ENCODE measurements at regions not wholly inside any gene's neighbourhood (a gene's known extent, or its start where the extent isn't known, plus 50 kb on each side); places are given as distances from the start of the nearest gene placed in this dataset.
"Not testable (repeated sequence)": the region's sequence is repeated elsewhere in the genome, so short reads cannot be mapped to it uniquely, and the experiment has no call there.

DNA sequence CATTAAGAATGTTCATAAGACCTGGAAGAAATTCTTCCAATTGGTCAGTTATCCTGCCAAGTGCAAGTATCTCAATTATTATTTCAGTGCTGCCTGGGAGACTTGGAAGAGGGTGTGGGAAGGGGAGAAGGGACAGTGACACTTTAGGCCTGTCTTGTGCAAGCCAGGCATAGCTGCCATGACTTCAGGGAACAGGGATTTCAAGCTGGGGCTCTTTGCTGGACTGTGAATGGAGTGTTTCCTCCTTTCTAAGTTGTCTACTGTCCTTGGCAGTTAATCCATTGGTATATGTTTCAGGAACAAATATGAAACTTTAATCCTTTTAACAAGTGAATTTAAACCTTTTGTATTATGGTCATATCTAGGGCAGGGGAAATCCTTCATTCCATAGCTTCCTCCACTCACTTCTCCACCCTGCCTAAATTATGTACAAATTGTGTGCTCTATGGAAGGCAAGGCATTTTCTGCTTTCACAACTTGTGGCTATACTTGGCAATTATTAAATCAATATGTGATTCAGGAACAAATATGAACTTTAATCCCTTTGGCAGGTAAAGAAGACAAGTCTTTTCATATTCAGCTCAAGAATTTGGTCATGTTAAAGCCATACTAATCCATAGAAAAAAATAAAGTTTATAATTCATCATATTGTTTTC is 72.7 kb upstream of the IL33 start:
- no peak for DNase-seq (ENCODE audit: low read depth in 2 of 2)

DNA sequence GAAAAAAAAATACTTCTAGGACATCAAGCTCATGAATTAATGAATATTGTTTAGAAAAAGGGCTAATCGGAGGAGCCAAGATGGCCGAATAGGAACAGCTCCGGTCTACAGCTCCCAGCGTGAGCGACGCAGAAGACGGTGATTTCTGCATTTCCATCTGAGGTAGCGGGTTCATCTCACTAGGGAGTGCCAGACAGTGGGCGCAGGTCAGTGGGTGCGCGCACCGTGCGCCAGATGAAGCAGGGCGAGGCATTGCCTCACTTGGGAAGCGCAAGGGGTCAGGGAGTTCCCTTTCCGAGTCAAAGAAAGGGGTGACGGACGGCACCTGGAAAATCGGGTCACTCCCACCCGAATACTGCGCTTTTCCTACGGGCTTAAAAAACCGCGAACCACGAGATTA is 79.8 kb upstream of the IL33 start:
- DNase-seq (ENCODE audit: low read depth in 2 of 2); H3K4me3 ChIP-seq (replicated peaks in 1 of 2; ENCODE audit: low read depth in 2 of 2, low read length in 2 of 2): not testable (repeated sequence)

More for the DNA sequence above, 72.7 kb upstream of the IL33 start:
- TF ChIP-seq, protein P1, sequence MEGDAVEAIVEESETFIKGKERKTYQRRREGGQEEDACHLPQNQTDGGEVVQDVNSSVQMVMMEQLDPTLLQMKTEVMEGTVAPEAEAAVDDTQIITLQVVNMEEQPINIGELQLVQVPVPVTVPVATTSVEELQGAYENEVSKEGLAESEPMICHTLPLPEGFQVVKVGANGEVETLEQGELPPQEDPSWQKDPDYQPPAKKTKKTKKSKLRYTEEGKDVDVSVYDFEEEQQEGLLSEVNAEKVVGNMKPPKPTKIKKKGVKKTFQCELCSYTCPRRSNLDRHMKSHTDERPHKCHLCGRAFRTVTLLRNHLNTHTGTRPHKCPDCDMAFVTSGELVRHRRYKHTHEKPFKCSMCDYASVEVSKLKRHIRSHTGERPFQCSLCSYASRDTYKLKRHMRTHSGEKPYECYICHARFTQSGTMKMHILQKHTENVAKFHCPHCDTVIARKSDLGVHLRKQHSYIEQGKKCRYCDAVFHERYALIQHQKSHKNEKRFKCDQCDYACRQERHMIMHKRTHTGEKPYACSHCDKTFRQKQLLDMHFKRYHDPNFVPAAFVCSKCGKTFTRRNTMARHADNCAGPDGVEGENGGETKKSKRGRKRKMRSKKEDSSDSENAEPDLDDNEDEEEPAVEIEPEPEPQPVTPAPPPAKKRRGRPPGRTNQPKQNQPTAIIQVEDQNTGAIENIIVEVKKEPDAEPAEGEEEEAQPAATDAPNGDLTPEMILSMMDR (IDR thresholded peaks at IDR 0.05; ENCODE audit: low read depth, low read length): no peak
- H3K4me3 ChIP-seq (replicated peaks in 1 of 2; ENCODE audit: low read depth in 2 of 2, low read length in 2 of 2): no peak overlapping the region

- DNase-seq (ENCODE audit: low read depth in 2 of 2): no peak
- TF ChIP-seq, protein P1 (IDR thresholded peaks at IDR 0.05; ENCODE audit: low read depth, low read length): no peak
- H3K4me3 ChIP-seq (replicated peaks in 1 of 2; ENCODE audit: low read depth in 2 of 2, low read length in 2 of 2): no peak overlapping the region
These were observed 80.9 kb upstream of the IL33 start for GRCh38 chr9:6134661-6135180.

DNA sequence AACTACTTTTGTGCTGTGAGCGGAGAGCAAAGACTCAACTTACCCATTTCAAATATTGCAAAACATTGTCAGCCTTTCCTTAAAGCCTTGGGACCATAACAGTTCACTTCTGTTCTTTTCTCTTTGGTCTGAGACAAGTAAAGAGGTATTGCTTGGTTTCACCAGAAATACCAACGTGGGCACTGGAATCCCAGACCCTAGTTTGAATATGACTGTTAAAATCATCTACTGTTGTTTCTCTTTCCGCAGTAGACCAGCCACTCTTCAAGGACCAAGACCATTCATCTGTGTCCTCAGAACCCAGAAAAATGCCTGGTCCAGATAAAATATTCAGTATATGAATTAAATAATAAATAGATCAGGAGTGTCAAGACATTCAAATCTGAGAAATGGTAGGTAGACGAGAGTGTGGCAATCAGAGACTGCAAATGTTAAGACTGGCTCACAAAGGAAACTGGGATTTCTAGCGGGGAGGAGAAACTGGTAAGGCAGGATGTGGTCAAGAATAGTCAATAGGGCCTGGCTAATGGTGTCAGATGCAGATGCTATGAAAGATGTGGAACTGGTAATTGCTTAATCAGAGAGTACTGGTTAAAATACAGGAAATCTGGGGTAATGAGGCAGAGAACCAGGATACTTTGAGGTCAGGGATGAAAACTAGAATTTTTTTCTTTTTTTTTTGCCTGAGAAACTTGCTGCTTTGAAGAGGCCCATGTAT is 82.1 kb upstream of the IL33 start:
- H3K4me3 ChIP-seq (replicated peaks in 1 of 2; ENCODE audit: low read depth in 2 of 2, low read length in 2 of 2): no peak overlapping the region
- DNase-seq (ENCODE audit: low read depth in 2 of 2): peak; percentile 14 to 51
- TF ChIP-seq, protein P1 (IDR thresholded peaks at IDR 0.05; ENCODE audit: low read depth, low read length): no peak

DNA sequence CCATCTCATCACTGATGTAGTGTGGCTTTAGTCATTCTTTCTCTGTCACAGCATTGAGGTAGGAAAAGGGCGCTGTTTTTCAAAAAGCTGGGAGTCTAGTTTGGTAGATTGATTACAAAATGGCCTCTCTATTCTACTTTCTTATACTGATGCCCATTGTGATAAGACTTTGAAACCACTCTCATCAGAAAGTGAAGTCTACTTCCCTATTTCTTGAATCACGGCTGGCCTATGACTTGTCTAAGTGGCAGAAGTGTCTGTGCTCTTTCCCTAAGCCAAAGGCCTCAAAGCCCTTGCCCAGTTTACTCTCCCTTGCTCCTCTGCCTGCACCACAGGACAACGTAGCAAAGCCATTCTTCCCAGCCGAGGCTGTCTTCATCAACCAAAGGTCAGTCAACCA is 83.0 kb upstream of the IL33 start:
- TF ChIP-seq, protein P1 (IDR thresholded peaks at IDR 0.05; ENCODE audit: low read depth, low read length): no peak
- H3K4me3 ChIP-seq (replicated peaks in 1 of 2; ENCODE audit: low read depth in 2 of 2, low read length in 2 of 2): no peak overlapping the region
- DNase-seq (ENCODE audit: low read depth in 2 of 2): no peak

GRCh38 chr9:6128030-6128429 is 87.6 kb upstream of the IL33 start:
- DNase-seq (ENCODE audit: low read depth in 2 of 2): no peak
- TF ChIP-seq, protein P1 (IDR thresholded peaks at IDR 0.05; ENCODE audit: low read depth, low read length): no peak
- H3K4me3 ChIP-seq (replicated peaks in 1 of 2; ENCODE audit: low read depth in 2 of 2, low read length in 2 of 2): no peak overlapping the region

DNA sequence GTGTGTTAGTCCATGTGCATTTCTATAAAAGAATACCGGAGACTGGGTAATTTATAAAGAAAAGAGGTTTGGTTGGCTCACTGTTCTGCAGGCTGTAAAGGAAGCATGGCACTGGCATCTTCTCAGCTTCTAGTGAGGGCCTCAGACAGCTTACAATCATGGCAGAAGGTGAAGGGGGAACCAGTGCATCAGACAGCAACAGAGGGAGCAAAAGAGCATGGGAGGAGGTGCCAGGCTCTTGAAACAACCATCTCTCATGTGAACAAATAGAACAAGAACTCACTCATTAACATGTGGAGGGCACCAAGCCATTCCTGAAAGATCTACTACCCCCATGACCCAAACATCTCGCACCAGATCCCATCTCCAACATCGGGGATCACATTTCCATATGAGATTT is 89.2 kb upstream of the IL33 start:
- TF ChIP-seq, protein P1 (IDR thresholded peaks at IDR 0.05; ENCODE audit: low read depth, low read length): peak; percentile 12
- no peak for DNase-seq (ENCODE audit: low read depth in 2 of 2)
- no peak overlapping the region for H3K4me3 ChIP-seq (replicated peaks in 1 of 2; ENCODE audit: low read depth in 2 of 2, low read length in 2 of 2)

Measured in cardiac fibroblast (primary cell).